Neural progenitor cell (in vitro differentiated cells): ENCODE measurements at regions not wholly inside any gene's neighbourhood (a gene's known extent, or its start where the extent isn't known, plus 50 kb on each side); places are given as distances from the start of the nearest gene placed in this dataset.

Experiments used
- DNase-seq: peaks from one replicate; pipeline ENCODE4 v3.0.0-alpha.2; 2016; ENCODE audit warnings: low spot score
- H2AFZ ChIP-seq: fragments of 200-600 bp; sonication (generic); replicated peaks from 2 replicates; pipeline ENCODE4 v1.6.1; 2016; ENCODE audit warnings: antibody characterized with exemption
- H3F3A ChIP-seq: fragments of 200-600 bp; sonication (generic); 2 replicates; pipeline ENCODE4 v1.6.1; 2016; ENCODE audit warnings: antibody characterized with exemption, low read depth
- H3K27ac ChIP-seq: fragments of 200-600 bp; sonication (generic); 2 replicates; pipeline ENCODE4 v1.5.1; 2016; ENCODE audit warnings: mild to moderate bottlenecking
- H3K27me3 ChIP-seq: fragments of 200-600 bp; sonication (generic); 2 replicates; pipeline ENCODE4 v1.6.1; 2016; ENCODE audit warnings: mild to moderate bottlenecking, moderate library complexity
- H3K36me3 ChIP-seq: fragments of 200-600 bp; sonication (generic); 2 replicates; pipeline ENCODE4 v1.5.1; 2016
- H3K4me1 ChIP-seq: fragments of 200-600 bp; sonication (generic); 2 replicates; pipeline ENCODE4 v1.6.1; 2016; ENCODE audit warnings: mixed run types
- H3K4me2 ChIP-seq: fragments of 200-600 bp; sonication (generic); 2 replicates; pipeline ENCODE4 v1.6.1; 2016
- H3K4me3 ChIP-seq: fragments of 200-600 bp; sonication (generic); 2 replicates; pipeline ENCODE4 v1.5.1; 2016
- H3K79me2 ChIP-seq: fragments of 200-600 bp; sonication (generic); 2 replicates; pipeline ENCODE4 v1.6.1; 2016; ENCODE audit warnings: low read depth
- H3K9ac ChIP-seq: fragments of 200-600 bp; sonication (generic); 2 replicates; pipeline ENCODE4 v1.6.1; 2016
- H3K9me3 ChIP-seq: fragments of 200-600 bp; sonication (generic); 2 replicates; pipeline ENCODE4 v1.5.1; 2016; ENCODE audit warnings: low read depth
- H4K20me1 ChIP-seq: fragments of 200-600 bp; sonication (generic); 2 replicates; pipeline ENCODE4 v1.6.1; 2016; ENCODE audit warnings: low read depth
- H3K27ac Mint-ChIP-seq: 3 replicates; pipeline ENCODE4 v1.8.0; 2021; ENCODE audit warnings: mixed read lengths
- H3K27me3 Mint-ChIP-seq: 2 replicates; pipeline ENCODE4 v1.8.0; 2022; ENCODE audit warnings: low read depth, mild to moderate bottlenecking, inconsistent platforms, moderate library complexity, mixed read lengths; ENCODE audit not compliant: insufficient read depth
- H3K36me3 Mint-ChIP-seq: 3 replicates; pipeline ENCODE4 v1.8.0; 2021; ENCODE audit warnings: mixed read lengths
- H3K4me1 Mint-ChIP-seq: 3 replicates; pipeline ENCODE4 v1.8.0; 2021; ENCODE audit warnings: mixed read lengths
- H3K4me3 Mint-ChIP-seq: 3 replicates; pipeline ENCODE4 v1.8.0; 2021; ENCODE audit warnings: mild to moderate bottlenecking, moderate library complexity, mixed read lengths
- H3K9me3 Mint-ChIP-seq: 3 replicates; pipeline ENCODE4 v1.8.0; 2020; ENCODE audit warnings: mixed read lengths
- CTCF ChIP-seq: fragments of 200-600 bp; sonication (generic); IDR thresholded peaks from 2 replicates; pipeline ENCODE4 v1.5.1; 2017; ENCODE audit warnings: antibody characterized with exemption, mild to moderate bottlenecking
- EZH2 ChIP-seq: fragments of 200-600 bp; sonication (generic); IDR thresholded peaks from 2 replicates; pipeline ENCODE4 v1.6.1; 2017; ENCODE audit warnings: antibody characterized with exemption, mild to moderate bottlenecking, moderate library complexity
- EZH2phosphoT487 ChIP-seq: fragments of 200-600 bp; sonication (generic); IDR thresholded peaks from 2 replicates; pipeline ENCODE4 v1.6.1; 2017; ENCODE audit warnings: antibody characterized with exemption

- H3K79me2 ChIP-seq: no peaks in the 10 kb centered on the region
- H3F3A ChIP-seq: no peaks in the 10 kb centered on the region
- TF ChIP-seq EZH2: no peak
- Mint-ChIP-seq H3K4me3 (no peak overlapping the region), H3K4me1 (peaks cover 18% of the 10 kb centered on the region), H3K27ac (no peak overlapping the region), H3K9me3 (no peaks in the 10 kb centered on the region), H3K27me3 (no peaks in the 10 kb centered on the region), H3K36me3 (no peaks in the 10 kb centered on the region)
- no peak overlapping the region for H3K9ac ChIP-seq
- no peaks in the 10 kb centered on the region for H3K4me1 ChIP-seq
- no peaks in the 10 kb centered on the region for H4K20me1 ChIP-seq
- no peaks in the 10 kb centered on the region for H3K27me3 ChIP-seq
- no peak for DNase-seq
- H3K27ac ChIP-seq: no peak overlapping the region
- no peak overlapping the region for H3K4me2 ChIP-seq
- H3K9me3 ChIP-seq: no peaks in the 10 kb centered on the region
- no peaks in the 10 kb centered on the region for H3K36me3 ChIP-seq
- no peak overlapping the region for H3K4me3 ChIP-seq
- no peak overlapping the region for H2AFZ ChIP-seq
Measured at GRCh38 chr6:92043777-92044176, 1375.6 kb downstream of the EPHA7 start.

- no peak for DNase-seq
- Histone ChIP-seq H3K36me3 (no peaks in the 10 kb centered on the region), H3K4me2 (no peak overlapping the region), H3K9ac (no peak overlapping the region), H4K20me1 (no peaks in the 10 kb centered on the region), H3K4me3 (no peak overlapping the region), H3K4me1 (no peaks in the 10 kb centered on the region), H3F3A (no peaks in the 10 kb centered on the region), H3K9me3 (no peaks in the 10 kb centered on the region), H3K79me2 (no peaks in the 10 kb centered on the region), H3K27ac (no peak overlapping the region), H3K27me3 (no peaks in the 10 kb centered on the region), H2AFZ (no peak overlapping the region)
- Mint-ChIP-seq H3K9me3 (peaks cover 4% of the 10 kb centered on the region), H3K36me3 (no peaks in the 10 kb centered on the region), H3K27ac (no peak overlapping the region), H3K27me3 (no peaks in the 10 kb centered on the region), H3K4me3 (no peak overlapping the region), H3K4me1 (no peaks in the 10 kb centered on the region)
- no peak for TF ChIP-seq CTCF
- TF ChIP-seq EZH2: no peak
- TF ChIP-seq EZH2phosphoT487: no peak
Measured at GRCh38 chr6:92026878-92027277, 1392.5 kb downstream of the EPHA7 start.

- no peak overlapping the region for H3K9ac ChIP-seq
- Mint-ChIP-seq H3K27ac (no peak overlapping the region), H3K9me3 (no peaks in the 10 kb centered on the region), H3K4me3 (no peak overlapping the region), H3K27me3 (no peaks in the 10 kb centered on the region), H3K36me3 (no peaks in the 10 kb centered on the region), H3K4me1 (no peaks in the 10 kb centered on the region)
- no peaks in the 10 kb centered on the region for H3K9me3 ChIP-seq
- no peak overlapping the region for H2AFZ ChIP-seq
- DNase-seq: no peak
- H3K36me3 ChIP-seq: no peaks in the 10 kb centered on the region
- TF ChIP-seq EZH2 (no peak), EZH2phosphoT487 (no peak), CTCF (no peak)
- H3K27me3 ChIP-seq: no peaks in the 10 kb centered on the region
- no peaks in the 10 kb centered on the region for H4K20me1 ChIP-seq
- H3K79me2 ChIP-seq: no peaks in the 10 kb centered on the region
- H3K4me2 ChIP-seq: no peak overlapping the region
- no peaks in the 10 kb centered on the region for H3K4me1 ChIP-seq
- H3F3A ChIP-seq: no peaks in the 10 kb centered on the region
- H3K27ac ChIP-seq: no peak overlapping the region
- no peak overlapping the region for H3K4me3 ChIP-seq
Measured at GRCh38 chr6:92024881-92025280, 1394.5 kb downstream of the EPHA7 start.

DNA sequence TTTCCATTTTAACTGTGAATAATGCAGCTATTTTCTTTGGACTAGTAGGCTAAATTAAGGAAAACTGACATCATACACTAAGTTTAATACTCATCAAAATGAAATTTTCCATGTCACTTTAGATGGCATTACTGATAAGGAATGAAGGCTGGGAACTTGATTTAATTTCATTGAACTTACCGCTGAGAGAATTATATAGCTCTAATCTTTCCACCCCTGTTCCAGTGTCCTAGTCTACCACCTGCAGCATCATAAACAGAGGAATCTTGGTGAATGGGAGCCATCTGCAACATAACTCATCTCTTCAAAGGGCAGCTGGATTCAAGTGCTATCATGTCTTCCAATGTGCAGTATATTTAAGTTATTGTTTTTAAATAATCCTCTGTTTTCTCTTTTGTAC, 1395.2 kb downstream of the EPHA7 start:
- no peak for DNase-seq
- H2AFZ ChIP-seq: no peak overlapping the region
- H3K27ac Mint-ChIP-seq: no peak overlapping the region

More for the DNA sequence above, 1395.2 kb downstream of the EPHA7 start:
- no peaks in the 10 kb centered on the region for H3K27me3 ChIP-seq
- H3K9me3 ChIP-seq: no peaks in the 10 kb centered on the region
- H3K36me3 ChIP-seq: no peaks in the 10 kb centered on the region
- TF ChIP-seq EZH2 (no peak), CTCF (no peak), EZH2phosphoT487 (no peak)
- no peak overlapping the region for H3K4me2 ChIP-seq
- H3K9me3 Mint-ChIP-seq: no peaks in the 10 kb centered on the region
- no peaks in the 10 kb centered on the region for H3K36me3 Mint-ChIP-seq
- no peak overlapping the region for H3K4me3 Mint-ChIP-seq
- no peaks in the 10 kb centered on the region for H3K4me1 Mint-ChIP-seq
- no peaks in the 10 kb centered on the region for H4K20me1 ChIP-seq
- H3F3A ChIP-seq: no peaks in the 10 kb centered on the region
- H3K27ac ChIP-seq: no peak overlapping the region
- H3K27me3 Mint-ChIP-seq: no peaks in the 10 kb centered on the region
- no peak overlapping the region for H3K4me3 ChIP-seq
- no peaks in the 10 kb centered on the region for H3K79me2 ChIP-seq
- H3K9ac ChIP-seq: no peak overlapping the region
- H3K4me1 ChIP-seq: no peaks in the 10 kb centered on the region
